ENCODE measurements at regions not wholly inside any gene's neighbourhood (a gene's known extent, or its start where the extent isn't known, plus 50 kb on each side); places are given as distances from the start of the nearest gene placed in this dataset.
"Not testable (repeated sequence)": the region's sequence is repeated elsewhere in the genome, so short reads cannot be mapped to it uniquely, and the experiment has no call there.

DNA sequence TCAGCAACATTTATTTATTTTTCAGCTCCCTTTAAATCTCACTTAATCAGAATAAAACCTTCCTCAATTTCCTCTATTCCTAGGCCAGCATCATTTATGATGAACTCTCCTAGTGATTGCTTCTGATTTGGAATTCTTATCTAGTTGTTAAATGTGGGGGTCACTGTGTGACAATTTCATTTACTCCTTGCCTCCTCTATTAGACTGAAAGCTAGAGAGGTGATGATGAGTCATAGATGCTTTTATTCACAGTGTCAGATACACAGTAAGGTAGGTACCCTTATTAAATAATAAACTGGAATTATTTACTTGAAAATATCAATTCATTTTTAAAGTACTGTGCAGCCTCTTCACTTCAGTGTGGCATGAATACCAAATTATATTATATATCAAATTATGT, 960.6 kb downstream of the MAT2B start:
- no peak for DNase-seq (ENCODE audit: low read depth in 2 of 2, low spot score in 1 of 2)

DNA sequence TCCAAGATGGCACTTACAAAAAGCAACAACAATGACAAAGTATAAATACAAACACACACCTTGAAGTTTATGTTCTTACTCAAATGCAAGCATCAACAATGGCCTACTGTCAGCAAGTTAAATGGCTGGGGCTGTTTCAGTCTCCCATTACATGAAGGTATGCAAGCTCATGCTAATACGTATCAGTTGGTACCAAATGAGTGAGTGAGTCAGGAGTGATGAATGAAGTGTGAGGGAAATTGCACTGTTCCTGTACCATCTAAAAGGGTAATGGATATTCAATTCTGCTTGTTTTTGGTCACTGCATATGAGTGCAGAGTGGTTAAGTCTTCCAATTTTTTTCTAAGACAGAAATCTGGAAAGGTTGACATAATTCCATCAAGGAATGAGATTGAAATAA, 964.9 kb downstream of the MAT2B start:
- DNase-seq (ENCODE audit: low read depth in 2 of 2, low spot score in 1 of 2): no peak

DNA sequence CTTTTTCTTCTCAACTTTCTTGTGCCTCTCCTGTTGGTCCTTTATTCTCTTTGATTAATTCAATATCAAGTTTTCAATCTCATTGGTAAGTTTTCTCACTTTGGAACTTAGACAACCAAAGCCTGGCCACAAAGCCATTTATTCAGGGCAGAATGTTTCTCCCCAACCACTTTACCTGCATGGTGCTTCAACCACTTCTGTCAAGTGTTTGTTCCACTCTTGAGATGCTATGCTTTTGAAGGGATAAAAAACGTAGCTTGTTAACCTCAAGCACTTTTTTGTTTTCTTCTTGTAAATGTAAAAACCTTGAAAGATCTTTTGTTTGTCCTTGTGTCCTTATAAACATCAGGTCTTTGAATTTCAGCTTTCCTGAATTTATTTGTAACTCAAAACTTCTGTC, 966.7 kb downstream of the MAT2B start:
- no peak for DNase-seq (ENCODE audit: low read depth in 2 of 2, low spot score in 1 of 2)

DNA sequence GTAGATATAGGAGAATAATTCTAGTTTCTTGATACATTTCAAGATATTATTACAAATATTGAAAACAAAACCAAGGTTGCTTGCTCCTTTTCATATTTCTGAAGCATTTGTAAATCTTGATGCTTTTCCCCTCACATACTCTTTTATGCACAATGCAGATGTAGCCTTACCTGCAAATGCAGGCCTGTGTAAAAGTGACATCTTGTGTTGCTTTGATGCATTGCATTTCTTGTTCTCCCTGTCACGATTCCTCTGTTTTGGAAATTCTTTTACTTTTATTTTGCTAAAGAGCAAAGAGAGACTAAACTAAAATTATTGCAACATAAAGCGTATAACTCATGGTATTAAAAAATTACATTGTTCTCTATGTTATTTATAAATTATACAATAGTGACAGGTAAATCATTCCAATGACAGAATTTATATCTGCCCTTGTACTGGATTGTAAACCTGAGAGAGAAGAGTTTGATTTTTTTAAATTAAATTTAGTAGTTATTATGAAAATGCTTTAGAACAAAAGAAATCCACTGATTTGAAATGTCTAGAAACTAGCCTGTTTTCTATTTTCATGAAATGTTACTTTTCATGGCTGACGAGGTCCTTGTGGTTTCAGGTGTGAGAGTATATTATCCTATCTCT, 970.0 kb downstream of the MAT2B start:
- no peak for DNase-seq (ENCODE audit: low read depth in 2 of 2, low spot score in 1 of 2)

DNA sequence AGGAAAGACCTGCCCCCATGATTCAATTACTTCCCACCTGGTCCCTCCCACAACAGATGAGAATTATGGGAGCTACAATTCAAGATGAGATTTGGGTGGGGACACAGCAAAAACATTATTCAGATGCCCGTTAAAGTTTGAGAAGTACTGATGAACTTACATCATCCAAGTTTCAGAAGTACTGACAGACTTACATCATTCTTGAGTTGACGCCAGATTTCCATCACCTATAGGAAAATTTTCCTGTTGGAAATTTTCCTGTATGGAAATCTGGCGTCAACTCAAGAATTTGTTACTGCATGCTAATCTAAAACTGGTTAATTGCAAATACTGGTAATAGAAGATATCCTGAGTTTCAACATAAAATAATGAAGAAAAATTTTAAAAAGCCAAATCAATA, 975.9 kb downstream of the MAT2B start:
- DNase-seq (ENCODE audit: low read depth in 2 of 2, low spot score in 1 of 2): no peak

DNA sequence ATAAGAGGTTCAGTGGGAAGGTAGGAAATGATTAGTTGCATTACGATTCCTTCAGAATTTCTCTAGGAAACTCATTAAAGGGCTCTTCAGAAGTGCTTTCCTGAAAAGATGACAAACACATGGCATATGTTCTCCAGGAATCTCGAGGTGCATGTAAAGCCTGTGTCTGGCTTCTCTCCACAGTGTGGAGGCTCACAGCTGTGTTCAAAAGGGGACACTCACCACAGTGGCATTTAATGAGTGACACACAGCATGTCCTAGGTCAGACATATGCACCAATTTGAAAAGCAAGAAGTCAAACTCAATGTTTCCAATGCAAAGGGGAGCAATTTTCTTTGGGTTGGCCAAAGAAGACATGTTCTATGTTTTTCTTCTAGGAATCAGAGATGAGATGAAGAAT, 976.9 kb downstream of the MAT2B start:
- no peak for DNase-seq (ENCODE audit: low read depth in 2 of 2, low spot score in 1 of 2)

DNA sequence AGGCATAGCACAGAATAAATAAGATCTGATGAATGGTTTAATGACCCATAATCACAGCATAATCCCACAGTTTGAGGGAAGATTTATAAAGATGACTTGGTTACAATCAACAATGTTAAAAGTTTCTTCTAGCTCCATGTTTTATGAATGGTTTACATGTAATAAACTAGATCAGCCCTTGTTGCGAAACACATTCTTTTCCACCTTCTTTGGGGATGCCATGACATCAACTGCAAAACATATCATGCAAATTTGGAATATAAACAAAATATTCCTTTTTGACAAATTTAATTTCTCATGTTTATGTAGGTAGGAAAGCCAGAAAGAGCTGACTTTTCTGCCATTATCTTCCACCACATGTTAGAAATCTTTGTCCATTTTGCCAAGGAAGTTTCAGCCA, 979.5 kb downstream of the MAT2B start:
- no peak for DNase-seq (ENCODE audit: low read depth in 2 of 2, low spot score in 1 of 2)

DNA sequence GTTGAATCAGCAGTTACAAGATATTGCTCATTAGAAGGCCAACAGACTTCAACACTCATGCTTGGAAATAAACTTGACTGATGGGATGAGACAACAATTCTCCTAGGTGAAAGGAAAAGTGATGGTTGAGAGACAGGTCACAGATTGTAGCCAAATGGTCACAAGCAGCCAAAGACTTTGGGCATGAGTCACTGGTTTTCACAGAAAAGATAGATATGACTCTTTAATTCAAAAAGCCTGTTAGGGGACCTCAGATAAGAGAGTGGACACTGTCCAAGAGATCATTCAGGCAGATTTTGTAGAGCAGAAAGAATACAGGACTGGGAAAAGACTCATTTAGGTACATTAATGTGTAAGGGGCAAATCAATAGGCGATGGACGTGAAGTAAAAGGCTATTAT, 982.5 kb downstream of the MAT2B start:
- DNase-seq (ENCODE audit: low read depth in 2 of 2, low spot score in 1 of 2): no peak

DNA sequence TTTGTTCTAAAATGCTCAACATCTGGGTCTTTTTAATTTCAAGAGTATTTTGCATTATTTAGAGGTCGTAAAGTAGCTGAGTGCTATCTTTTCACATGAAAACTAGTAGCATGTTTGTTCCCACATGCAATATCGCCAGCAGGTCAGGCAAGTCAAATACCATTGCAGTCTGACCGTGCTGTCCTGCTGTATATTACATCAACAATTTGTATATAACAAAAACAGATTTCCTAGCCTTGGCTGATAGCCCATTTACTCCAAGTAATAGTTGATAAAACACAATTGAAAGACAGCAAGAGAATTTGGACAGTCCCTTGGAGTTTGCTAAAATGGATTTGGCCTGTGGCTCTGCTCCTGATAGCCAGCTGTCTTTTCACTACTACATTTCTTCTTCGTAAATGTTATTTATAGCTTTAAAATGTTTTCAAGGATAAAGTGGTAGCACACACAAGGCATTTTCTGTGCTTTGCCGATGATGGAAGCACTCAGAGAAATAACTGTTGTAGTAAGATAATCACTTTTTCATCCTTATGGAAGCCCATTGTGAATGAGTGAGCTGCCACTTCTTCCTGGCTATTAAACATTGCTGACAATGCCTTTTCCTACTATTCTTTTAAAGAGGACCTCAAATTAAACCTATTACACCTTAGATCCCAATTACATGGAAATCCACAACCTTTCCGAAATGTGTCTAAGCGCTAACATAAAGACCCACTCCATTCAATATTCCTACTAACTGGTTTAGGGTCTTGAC, 992.1 kb downstream of the MAT2B start:
- DNase-seq (ENCODE audit: low read depth in 2 of 2, low spot score in 1 of 2): no peak

DNA sequence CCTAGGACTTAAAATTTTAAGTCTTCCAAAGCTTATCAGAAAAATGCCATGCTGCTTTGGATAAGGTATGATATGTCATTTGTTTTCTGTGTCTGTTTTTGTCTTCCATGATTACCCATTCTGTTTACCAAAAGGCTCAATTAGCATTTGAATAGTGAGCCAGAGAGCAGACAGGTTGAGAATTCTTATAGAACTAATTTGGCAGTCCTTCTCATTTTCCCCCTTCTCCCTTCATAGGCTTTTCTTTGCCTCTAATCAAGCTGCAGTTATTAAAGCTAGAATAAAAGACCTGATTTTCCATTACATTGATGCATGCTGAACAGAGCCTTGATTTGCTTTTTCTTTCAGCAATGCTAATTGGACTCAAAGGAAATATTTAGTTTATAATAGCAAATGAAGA, 993.0 kb downstream of the MAT2B start:
- DNase-seq (ENCODE audit: low read depth in 2 of 2, low spot score in 1 of 2): no peak

DNA sequence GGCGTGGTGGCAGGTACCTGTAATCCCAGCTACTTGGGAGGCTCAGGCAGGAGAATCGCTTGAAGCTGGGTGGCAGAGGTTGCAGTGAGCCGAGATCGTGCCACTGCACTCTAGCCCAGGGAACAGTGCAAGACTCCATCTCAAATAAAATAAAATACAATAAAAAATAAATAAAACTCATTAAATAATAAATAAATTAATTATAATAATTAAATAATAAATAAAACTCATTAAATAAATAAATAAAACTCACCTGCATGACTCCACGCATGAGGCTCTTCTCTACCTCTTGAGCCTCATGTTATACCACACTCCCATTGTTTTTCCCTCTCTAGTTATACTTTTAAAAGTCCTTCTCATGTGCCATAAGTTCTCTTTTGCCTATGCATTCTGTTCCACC, 995.4 kb downstream of the MAT2B start:
- no peak for DNase-seq (ENCODE audit: low read depth in 2 of 2, low spot score in 1 of 2)

DNA sequence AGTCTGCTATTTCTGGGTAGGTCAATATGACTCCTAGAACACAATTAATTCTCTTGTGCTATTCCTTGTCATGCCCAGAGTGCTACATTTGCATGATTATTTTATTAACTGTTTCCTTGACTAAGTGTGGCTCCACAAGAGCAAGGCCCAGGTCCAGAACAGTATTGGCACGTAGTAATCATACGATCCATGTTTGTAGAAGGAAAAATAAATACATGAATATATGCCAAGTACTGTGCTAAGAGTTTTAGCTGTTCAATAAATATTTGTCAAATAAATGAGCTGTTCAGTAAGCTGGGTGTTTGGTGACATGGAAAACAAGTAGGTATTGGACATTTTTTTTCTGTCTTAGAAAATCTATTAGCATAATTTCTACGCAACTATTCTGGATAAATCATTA, 995.9 kb downstream of the MAT2B start:
- no peak for DNase-seq (ENCODE audit: low read depth in 2 of 2, low spot score in 1 of 2)

DNA sequence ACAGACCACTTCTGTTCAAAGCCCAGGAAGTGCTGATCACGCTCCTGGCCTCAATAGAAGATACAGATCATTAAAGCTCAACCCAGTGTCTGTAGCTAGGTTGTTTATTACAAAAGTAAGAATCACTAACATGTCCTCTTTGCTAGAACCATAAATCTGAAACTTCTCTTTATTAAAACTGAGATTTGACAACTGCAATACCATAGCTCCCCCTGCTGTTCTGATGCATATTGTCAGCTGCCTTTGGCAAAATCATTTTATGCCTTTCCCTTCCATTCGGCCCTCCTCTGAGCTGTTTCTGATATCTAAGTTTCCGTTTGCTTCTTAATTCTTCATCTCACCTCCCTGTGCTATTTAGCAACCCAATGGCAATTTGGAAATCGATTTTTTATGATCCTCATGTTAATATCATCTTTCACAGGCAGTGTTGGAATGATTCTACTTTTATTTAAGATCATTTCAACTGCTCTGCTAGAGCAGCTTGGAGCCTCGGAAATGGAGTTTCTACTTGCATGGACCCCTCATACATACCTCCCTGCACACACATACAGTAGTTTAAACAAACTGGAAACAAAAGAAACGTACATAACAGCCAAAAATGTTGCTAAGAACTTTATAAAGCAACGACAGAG, 998.8 kb downstream of the MAT2B start:
- no peak for DNase-seq (ENCODE audit: low read depth in 2 of 2, low spot score in 1 of 2)

DNA sequence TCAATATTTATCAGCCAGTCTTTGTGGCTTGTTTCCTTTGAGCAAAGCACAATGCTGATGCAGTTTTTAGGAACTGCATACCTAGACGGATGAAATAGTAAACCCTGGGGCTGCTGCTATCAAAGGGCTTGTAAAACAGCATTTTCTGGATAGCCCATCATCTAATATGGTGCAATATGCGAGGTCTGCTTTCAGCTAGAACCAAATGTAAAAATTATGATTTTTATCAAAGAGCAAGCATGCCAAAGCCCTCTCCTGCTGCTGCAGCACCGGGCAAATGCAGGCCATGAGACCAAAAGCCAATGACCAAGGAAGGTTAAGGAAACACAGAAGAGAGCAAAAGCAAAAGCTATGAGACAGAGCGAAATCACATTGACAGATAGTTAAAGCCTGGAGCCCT, 1000.4 kb downstream of the MAT2B start:
- no peak for DNase-seq (ENCODE audit: low read depth in 2 of 2, low spot score in 1 of 2)

DNA sequence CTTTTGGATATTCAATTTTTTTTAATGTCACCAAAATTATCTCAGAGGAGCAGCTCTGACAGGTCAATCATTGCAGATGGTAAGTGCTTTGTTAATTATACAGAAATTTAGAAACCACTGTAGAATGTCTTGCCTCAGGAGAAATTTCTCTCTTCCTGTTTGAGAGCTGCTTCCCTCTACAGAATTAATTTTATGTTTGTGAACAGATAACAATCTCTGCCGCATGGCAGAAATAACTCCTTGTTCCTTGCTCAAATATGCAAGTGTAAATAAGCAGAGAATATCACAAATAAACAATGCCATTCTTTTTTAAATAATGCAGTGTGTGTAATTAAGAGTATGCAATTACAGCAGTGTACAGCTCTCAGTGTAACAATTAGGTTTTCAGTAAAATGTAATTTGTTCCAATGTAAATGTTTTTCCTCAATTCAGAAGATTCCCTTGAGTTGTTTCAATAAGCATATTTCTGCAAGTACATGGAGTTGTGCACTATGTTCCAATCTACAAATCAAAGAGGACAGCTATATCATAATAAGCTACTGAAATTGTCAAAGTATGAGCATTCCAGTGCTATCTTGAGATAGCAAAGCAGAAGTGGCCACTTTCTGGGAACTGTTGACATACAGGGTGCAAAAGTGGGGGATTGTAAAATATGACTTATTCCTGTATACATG, 1012.8 kb downstream of the MAT2B start:
- no peak for DNase-seq (ENCODE audit: low read depth in 2 of 2, low spot score in 1 of 2)

DNA sequence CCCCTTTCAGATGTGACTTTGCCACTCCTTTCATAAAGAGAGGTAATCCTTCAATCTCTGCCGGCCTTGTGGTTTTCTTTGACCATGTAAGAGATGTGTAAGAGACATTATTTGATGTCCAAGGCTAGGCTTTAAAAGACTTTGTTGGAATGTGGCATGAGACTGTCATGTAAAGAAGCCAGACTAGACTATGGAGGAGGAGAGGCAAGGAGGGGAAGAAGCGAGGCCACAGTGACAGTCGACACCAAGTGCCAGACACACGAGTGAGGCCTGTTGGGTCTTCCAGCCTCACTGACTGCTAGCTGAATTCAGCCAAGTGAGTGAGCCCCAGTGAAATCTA, 1013.3 kb downstream of the MAT2B start:
- no peak for DNase-seq (ENCODE audit: low read depth in 2 of 2, low spot score in 1 of 2)

DNA sequence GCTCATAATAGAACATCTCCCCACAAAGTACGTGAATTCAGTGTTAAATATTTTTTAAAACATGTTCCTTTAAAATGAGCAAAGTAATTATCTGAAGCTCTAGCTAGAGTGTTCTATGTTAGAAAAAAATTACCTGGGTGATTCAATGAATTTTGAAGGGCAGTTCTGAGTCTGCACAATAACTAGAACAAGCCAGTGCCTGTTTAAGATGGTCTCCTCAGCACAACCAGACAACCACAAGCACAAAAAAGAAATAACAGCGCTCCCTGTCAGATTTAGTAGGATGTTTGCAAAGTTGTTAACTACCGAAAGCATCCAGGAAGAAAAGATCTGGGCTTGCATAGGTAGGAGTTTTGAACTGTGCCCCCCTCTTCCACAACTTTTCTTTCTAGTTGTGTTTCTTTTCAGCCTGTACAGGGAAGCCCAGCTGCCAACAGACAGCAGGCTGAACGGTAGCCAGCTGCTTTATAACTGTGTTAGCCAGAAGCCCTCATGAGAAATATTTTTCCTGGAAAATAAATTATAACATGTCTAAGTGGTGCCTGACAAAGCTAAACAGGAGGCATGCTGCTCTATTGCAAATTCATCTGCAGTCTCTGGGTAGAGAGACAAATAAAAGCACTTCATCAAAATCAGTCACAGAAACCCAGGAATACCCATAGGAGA, 1026.9 kb downstream of the MAT2B start:
- no peak for DNase-seq (ENCODE audit: low read depth in 2 of 2, low spot score in 1 of 2)

DNA sequence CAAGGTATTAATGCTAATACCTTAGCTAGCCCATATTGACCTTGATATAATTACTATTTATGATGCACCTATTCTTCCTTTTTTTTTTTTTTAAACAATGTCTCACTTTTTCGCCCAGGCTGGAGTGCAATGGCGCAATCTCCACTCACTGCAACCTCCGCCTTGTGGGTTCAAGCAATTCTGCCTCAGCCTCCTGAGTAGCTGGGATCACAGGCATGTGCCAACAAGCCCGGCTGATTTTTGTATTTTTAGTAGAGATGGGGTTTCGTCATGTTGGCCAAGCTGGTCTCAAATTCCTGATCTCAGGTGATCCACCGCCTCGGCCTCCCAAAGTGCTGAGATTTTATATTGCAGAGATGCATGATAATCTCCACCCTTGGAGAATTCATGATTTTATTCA, 1028.0 kb downstream of the MAT2B start:
- not testable (repeated sequence) for DNase-seq (ENCODE audit: low read depth in 2 of 2, low spot score in 1 of 2)

DNA sequence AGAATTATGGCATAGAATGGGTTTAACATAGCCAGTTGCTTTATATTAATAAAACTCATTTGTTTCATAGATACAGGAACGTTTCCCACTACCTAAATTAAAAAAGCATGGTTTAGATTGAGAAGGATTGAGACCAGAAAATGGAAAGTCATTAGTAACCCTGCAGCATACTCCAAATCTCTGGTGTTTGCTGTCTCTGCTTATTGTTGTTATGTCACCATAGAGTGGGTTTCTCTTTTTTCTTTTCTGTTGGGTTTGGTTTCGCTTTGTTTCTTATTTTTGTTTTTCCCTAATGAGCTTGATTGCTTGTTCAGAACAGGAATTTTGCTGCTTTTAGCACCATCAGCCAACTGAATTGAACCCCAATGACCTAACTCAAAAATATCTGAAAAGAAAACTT, 1034.8 kb downstream of the MAT2B start:
- no peak for DNase-seq (ENCODE audit: low read depth in 2 of 2, low spot score in 1 of 2)

DNA sequence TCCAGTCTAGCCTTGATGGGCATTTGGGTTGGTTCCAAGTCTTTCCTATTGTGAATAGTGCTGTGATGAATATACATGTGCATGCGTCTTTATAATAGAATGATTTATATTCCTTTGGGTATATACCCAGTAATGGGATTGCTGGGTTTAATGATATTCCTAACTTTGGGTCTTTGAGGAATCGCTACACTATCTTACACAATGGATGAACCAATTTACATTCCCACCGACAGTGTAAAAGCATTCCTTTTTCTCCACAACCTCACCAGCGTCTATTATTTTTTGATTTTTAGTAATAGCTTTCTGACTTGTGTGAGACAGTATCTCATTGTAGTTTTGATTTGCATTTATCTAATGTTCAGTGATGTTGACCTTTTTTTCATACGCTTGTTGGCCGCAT, 1040.1 kb downstream of the MAT2B start:
- DNase-seq (ENCODE audit: low read depth in 2 of 2, low spot score in 1 of 2): no peak

DNA sequence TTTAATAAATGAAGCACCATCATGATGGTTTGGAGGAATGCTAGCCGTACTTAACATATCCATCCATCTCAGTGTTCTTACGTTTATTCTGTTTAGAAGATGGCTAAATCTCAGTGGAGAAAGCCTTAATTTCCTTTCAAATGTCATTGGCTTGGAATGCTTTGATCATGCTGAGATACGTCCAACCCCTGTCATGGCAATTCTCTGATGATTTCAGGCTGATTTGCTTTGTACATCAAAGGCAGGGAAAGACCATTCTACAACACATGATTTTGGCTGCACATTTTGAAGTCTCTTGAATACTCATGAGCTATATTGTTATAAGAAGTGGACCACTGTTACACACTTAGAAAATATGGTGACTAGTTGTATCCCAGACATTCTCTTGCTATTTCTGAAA, 1048.4 kb downstream of the MAT2B start:
- no peak for DNase-seq (ENCODE audit: low read depth in 2 of 2, low spot score in 1 of 2)

DNA sequence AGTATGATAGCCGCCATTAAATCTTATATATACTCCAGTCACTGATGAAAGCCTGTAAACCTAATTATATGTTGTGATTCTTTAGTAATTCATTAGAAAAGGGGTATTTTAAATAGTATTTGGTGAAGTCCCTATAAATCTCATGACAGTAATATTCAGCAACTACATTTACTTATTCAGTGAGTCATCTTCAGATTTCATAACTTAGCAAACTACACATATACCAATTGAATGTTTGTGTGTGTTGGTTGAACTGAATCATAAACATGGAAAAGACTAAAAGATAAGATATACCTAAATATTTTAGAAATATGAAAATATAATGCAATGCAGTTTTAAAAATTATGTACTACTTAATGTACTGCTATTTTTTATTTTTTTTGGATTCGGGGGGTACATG, 1050.4 kb downstream of the MAT2B start:
- DNase-seq (ENCODE audit: low read depth in 2 of 2, low spot score in 1 of 2): no peak

Data from stimulated activated CD8-positive, alpha-beta memory T cell treated with anti-CD3 and anti-CD28 coated beads, Interleukin-4, amount 100 ng/mL, for 1 hour (primary cell).